HG03066 (cell line): ENCODE measurements at regions not wholly inside any gene's neighbourhood (a gene's known extent, or its start where the extent isn't known, plus 50 kb on each side); places are given as distances from the start of the nearest gene placed in this dataset.

ENCODE experiments used
- ATAC-seq: cut with Tn5 transposase; IDR thresholded peaks from one replicate; pipeline ENCODE4 v1.9.1; 2021; ENCODE audit warnings: low read depth; ENCODE audit not compliant: unreplicated experiment

GRCh38 chr9:36762958-36763357 is 190.3 kb downstream of the MELK start:
- no peak for ATAC-seq

- no peak for ATAC-seq
Observed at GRCh38 chr9:36763778-36764177, 191.1 kb downstream of the MELK start.

GRCh38 chr9:36764364-36765076 is 191.8 kb downstream of the MELK start:
- no peak for ATAC-seq

GRCh38 chr9:36765077-36765390 is 192.3 kb downstream of the MELK start:
- ATAC-seq, result no peak

GRCh38 chr9:36765468-36766341 is 193.0 kb downstream of the MELK start:
- ATAC-seq, result peak; percentile 97

- ATAC-seq, result no peak
Observed at GRCh38 chr9:36768677-36769076, 196.0 kb downstream of the MELK start.

GRCh38 chr9:36770025-36770424 is 197.3 kb downstream of the MELK start:
- ATAC-seq, result no peak

- ATAC-seq, result no peak
Observed at GRCh38 chr9:36772449-36773403, 200.0 kb downstream of the MELK start.

GRCh38 chr9:36778682-36779081 is 206.0 kb downstream of the MELK start:
- ATAC-seq, result no peak

- no peak for ATAC-seq
Observed at GRCh38 chr9:36779582-36779981, 206.9 kb downstream of the MELK start.

GRCh38 chr9:36780186-36780585 is 207.5 kb downstream of the MELK start:
- no peak for ATAC-seq

GRCh38 chr9:36781533-36781932 is 208.8 kb downstream of the MELK start:
- ATAC-seq, result no peak
